Panc1 (cell line): ENCODE measurements at regions not wholly inside any gene's neighbourhood (a gene's known extent, or its start where the extent isn't known, plus 50 kb on each side); places are given as distances from the start of the nearest gene placed in this dataset.

Experiments used
- ATAC-seq: fragments of 200-7000 bp; cut with Tn5 transposase; 2 replicates; pipeline ENCODE4 v1.9.1; 2020; ENCODE audit warnings: mild to moderate bottlenecking, moderate library complexity
- BruUV-seq: library from RNA; stranded (reverse); fragments of 400-500 nt; replicated peaks from 2 replicates; lab custom pipeline; 2021; lab: Mats Ljungman, UMichigan
- CTCF ChIA-PET: fragments of 300-600 bp; sonication (Branson Sonifier 250); formaldehyde crosslinking; loops from one replicate; lab custom pipeline; 2022; ENCODE audit warnings: antibody characterized with exemption; lab: Charles Lee
- POLR2A ChIA-PET: fragments of 300-600 bp; sonication (Branson Sonifier 250); formaldehyde crosslinking; loops from one replicate; lab custom pipeline; 2022; ENCODE audit warnings: antibody characterized with exemption; lab: Charles Lee
- DNase-seq: peaks from one replicate; pipeline ENCODE4 v3.0.0-alpha.2; 2010; ENCODE audit warnings: low read depth, low spot score
- H3K27ac ChIP-seq: 2 replicates; pipeline ENCODE4 v1.5.1; 2011; ENCODE audit warnings: mild to moderate bottlenecking, low read length, inconsistent platforms
- H3K27me3 ChIP-seq: fragments of 200-500 bp; sonication (Bioruptor generic); 2 replicates; pipeline ENCODE4 v1.6.0; 2014; ENCODE audit warnings: low read length, inconsistent platforms; ENCODE audit not compliant: control insufficient read depth, insufficient read depth
- H3K36me3 ChIP-seq: fragments of 200-500 bp; sonication (Bioruptor generic); 2 replicates; pipeline ENCODE4 v1.5.1; 2014; ENCODE audit warnings: inconsistent platforms, mild to moderate bottlenecking, low read length, moderate library complexity; ENCODE audit not compliant: control insufficient read depth, insufficient read depth
- H3K4me1 ChIP-seq: 2 replicates; pipeline ENCODE4 v1.5.1; 2011; ENCODE audit warnings: inconsistent platforms, mild to moderate bottlenecking, low read length, moderate library complexity; ENCODE audit not compliant: control insufficient read depth, insufficient read depth
- H3K4me3 ChIP-seq, 2 experiments: 2 replicates each; pipeline ENCODE4 v1.5.1; 2011 to 2012; ENCODE audit warnings: low read depth in 2 of 2, low read length in 2 of 2, mild to moderate bottlenecking in 2 of 2, inconsistent platforms in 1 of 2, moderate library complexity in 1 of 2
- H3K9me3 ChIP-seq: fragments of 200-500 bp; sonication (Bioruptor generic); 2 replicates; pipeline ENCODE4 v1.5.1; 2014; ENCODE audit warnings: low read depth, mild to moderate bottlenecking, inconsistent platforms, low read length, moderate library complexity; ENCODE audit not compliant: control insufficient read depth, insufficient read depth
- CTCF ChIP-seq: fragments of 450-650 bp; IDR thresholded peaks from 2 replicates; pipeline ENCODE4 v1.5.1; 2017; ENCODE audit warnings: mild to moderate bottlenecking
- POLR2AphosphoS5 ChIP-seq: IDR thresholded peaks from 2 replicates; pipeline ENCODE4 v1.6.1; 2012; ENCODE audit warnings: mild to moderate bottlenecking, low read depth, low read length, moderate library complexity
- REST ChIP-seq, 2 experiments: IDR thresholded peaks; 2 replicates each; pipeline ENCODE4 v1.6.1; 2011 to 2012; ENCODE audit warnings: low read depth in 2 of 2, control low read depth in 1 of 2, low read length in 1 of 2, mild to moderate bottlenecking in 1 of 2, moderate library complexity in 1 of 2; ENCODE audit not compliant: insufficient read depth in 1 of 2
- SIN3A ChIP-seq: IDR thresholded peaks from 2 replicates; pipeline ENCODE4 v1.6.1; 2012; ENCODE audit warnings: low read depth, mild to moderate bottlenecking, low read length, moderate library complexity, borderline replicate concordance; ENCODE audit not compliant: insufficient read depth
- TCF7L2 ChIP-seq: IDR thresholded peaks from 2 replicates; pipeline ENCODE4 v1.6.1; 2011; ENCODE audit warnings: mild to moderate bottlenecking, low read depth, low read length, inconsistent platforms
- in situ Hi-C: cut with HindIII; loops from 2 replicates; pipeline ENCODE4 v1.10.0; 2016; ENCODE audit warnings: low sequenced_read_pairs, low pct_unique_long_range_greater_than_20kb
- intact Hi-C: fragments of 100-400 bp; cut with micrococcal nuclease; formaldehyde crosslinking; loops from one replicate; pipeline ENCODE4 v1.10.0; 2022; ENCODE audit not compliant: unreplicated experiment

GRCh38 chr16:13571036-13571435 lies 348.9 kb upstream of the ERCC4 start:
- intact Hi-C loops (no loop called here), in situ Hi-C loops (no loop called here)
- DNase-seq (no peak), ATAC-seq (no peak)
- Histone ChIP-seq H3K4me3 (no peak overlapping the region), H3K27me3 (peaks cover 2% of the 10 kb centered on the region; the same call in 1 of the 2 replicates), H3K4me1 (no peaks in the 10 kb centered on the region), H3K9me3 (no peaks in the 10 kb centered on the region), H3K27ac (no peak overlapping the region), H3K36me3 (no peaks in the 10 kb centered on the region)
- BruUV-seq: no TSS peak
- ChIA-PET CTCF (no interaction called here), POLR2A (no interaction called here)
- no peak for TF ChIP-seq POLR2AphosphoS5
- TF ChIP-seq SIN3A: no peak
- TF ChIP-seq CTCF: no peak
- no peak for TF ChIP-seq REST (IDR thresholded peaks at IDR 0.05; ENCODE audit: insufficient read depth in 1 of 2, low read depth in 2 of 2, low read length in 1 of 2)
- TF ChIP-seq TCF7L2: no peak

- Histone ChIP-seq H3K27me3 (peaks cover 4% of the 10 kb centered on the region; the same call in 1 of the 2 replicates), H3K4me3 (no peak overlapping the region), H3K36me3 (no peaks in the 10 kb centered on the region), H3K9me3 (no peaks in the 10 kb centered on the region), H3K4me1 (no peaks in the 10 kb centered on the region), H3K27ac (no peak overlapping the region)
- in situ Hi-C loops (no loop called here), intact Hi-C loops (no loop called here)
- ChIA-PET POLR2A (no interaction called here), CTCF (no interaction called here)
- BruUV-seq: no TSS peak
- TF ChIP-seq REST (IDR thresholded peaks at IDR 0.05; ENCODE audit: insufficient read depth in 1 of 2, low read depth in 2 of 2, low read length in 1 of 2) (no peak), CTCF (no peak), POLR2AphosphoS5 (no peak), TCF7L2 (no peak), SIN3A (no peak)
- ATAC-seq (no peak), DNase-seq (no peak)
Observed at GRCh38 chr16:13573903-13574302, 346.1 kb upstream of the ERCC4 start.
